ENCODE measurements at regions not wholly inside any gene's neighbourhood (a gene's known extent, or its start where the extent isn't known, plus 50 kb on each side); places are given as distances from the start of the nearest gene placed in this dataset.

DNA sequence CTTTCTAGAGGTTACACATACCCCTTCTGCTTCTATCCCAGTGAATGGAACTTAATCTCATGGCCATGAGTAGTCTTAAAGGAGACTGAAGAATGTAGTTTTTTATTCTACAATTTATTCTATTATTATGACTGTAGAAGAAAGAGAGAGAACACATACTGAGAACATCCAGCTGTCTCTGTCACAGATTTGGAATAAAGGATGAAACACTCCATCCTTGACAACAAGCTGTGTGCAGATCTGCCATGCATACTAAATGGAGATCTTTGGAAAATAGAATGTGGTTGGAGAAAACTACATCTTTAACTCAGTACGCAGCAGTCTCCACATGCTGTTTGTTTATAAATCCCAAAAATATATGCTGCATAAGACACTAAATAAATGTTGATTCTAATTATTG is 54.1 kb upstream of the NUDT7 start:
- FAIRE-seq: no peak

DNA sequence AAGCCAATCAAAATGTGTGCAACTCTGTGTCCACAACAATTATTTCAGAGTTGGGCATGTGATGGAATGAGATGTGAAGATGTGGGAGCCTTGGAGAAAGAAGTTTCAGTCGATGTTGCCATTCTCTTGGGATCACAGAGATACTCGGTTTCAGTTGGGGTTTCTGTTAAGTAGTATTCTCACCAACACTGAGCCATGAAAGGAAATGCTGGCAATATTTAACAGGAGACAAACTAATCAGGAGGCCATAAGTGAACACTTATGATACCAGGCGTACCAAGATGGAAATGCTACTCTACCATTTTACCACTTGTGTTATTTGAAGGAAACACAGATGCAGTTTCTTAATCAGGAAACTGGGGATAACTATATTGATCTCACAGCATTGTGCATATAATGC is 53.3 kb upstream of the NUDT7 start:
- no peak for FAIRE-seq
